ENCODE measurements at regions not wholly inside any gene's neighbourhood (a gene's known extent, or its start where the extent isn't known, plus 50 kb on each side); places are given as distances from the start of the nearest gene placed in this dataset.

DNA sequence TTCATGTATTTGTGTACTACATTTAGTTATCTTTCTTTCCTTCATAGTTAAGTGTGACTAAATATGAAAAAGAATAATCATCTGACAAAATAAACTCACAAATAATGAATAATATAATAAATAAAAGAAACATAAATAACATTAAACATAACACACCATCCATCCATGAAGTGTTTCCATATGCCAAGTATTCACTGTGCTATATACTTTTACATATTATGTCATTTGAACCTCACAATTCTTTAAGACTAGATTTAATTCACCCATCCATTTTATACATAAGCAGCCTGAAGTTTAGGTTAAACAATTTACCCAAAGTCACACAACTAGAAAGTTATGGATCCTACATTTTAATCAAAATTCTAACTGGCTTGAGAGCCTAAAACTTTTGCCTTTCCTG, 549.4 kb upstream of the HS3ST5 start:
- no peak overlapping the region for H3K27ac ChIP-seq (ENCODE audit: low read depth, low read length, poor library complexity, severe bottlenecking)
- no peaks in the 10 kb centered on the region for H3F3A ChIP-seq (ENCODE audit: insufficient read depth, low read length)
- no peak for TF ChIP-seq EZH2 (IDR thresholded peaks at IDR 0.05; ENCODE audit: borderline replicate concordance, low read length)
- TF ChIP-seq, protein P1, sequence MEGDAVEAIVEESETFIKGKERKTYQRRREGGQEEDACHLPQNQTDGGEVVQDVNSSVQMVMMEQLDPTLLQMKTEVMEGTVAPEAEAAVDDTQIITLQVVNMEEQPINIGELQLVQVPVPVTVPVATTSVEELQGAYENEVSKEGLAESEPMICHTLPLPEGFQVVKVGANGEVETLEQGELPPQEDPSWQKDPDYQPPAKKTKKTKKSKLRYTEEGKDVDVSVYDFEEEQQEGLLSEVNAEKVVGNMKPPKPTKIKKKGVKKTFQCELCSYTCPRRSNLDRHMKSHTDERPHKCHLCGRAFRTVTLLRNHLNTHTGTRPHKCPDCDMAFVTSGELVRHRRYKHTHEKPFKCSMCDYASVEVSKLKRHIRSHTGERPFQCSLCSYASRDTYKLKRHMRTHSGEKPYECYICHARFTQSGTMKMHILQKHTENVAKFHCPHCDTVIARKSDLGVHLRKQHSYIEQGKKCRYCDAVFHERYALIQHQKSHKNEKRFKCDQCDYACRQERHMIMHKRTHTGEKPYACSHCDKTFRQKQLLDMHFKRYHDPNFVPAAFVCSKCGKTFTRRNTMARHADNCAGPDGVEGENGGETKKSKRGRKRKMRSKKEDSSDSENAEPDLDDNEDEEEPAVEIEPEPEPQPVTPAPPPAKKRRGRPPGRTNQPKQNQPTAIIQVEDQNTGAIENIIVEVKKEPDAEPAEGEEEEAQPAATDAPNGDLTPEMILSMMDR (IDR thresholded peaks at IDR 0.05; ENCODE audit: low read length) = no peak
- H3K9me3 ChIP-seq (ENCODE audit: low read length) = no peaks in the 10 kb centered on the region
- no peaks in the 10 kb centered on the region for H3K79me2 ChIP-seq (ENCODE audit: insufficient read depth, low read length)
- H4K20me1 ChIP-seq (ENCODE audit: insufficient read depth, low read length) = no peaks in the 10 kb centered on the region
- no peak overlapping the region for H3K4me3 ChIP-seq (ENCODE audit: low read depth, low read length, poor library complexity, severe bottlenecking)
- no peak overlapping the region for H2AFZ ChIP-seq (ENCODE audit: low read length)
- H3K9ac ChIP-seq (ENCODE audit: low read length) = no peak overlapping the region
- H3K27me3 ChIP-seq (ENCODE audit: insufficient read depth, low read length) = no peaks in the 10 kb centered on the region
- H3K9me2 ChIP-seq (ENCODE audit: low read depth, low read length) = no peaks in the 10 kb centered on the region
- no peaks in the 10 kb centered on the region for H3K36me3 ChIP-seq (ENCODE audit: insufficient read depth, low read length)
- H3K4me2 ChIP-seq (ENCODE audit: low read length) = no peak overlapping the region
- H3K4me1 ChIP-seq (ENCODE audit: insufficient read depth, low read length, severe bottlenecking) = no peaks in the 10 kb centered on the region

DNA sequence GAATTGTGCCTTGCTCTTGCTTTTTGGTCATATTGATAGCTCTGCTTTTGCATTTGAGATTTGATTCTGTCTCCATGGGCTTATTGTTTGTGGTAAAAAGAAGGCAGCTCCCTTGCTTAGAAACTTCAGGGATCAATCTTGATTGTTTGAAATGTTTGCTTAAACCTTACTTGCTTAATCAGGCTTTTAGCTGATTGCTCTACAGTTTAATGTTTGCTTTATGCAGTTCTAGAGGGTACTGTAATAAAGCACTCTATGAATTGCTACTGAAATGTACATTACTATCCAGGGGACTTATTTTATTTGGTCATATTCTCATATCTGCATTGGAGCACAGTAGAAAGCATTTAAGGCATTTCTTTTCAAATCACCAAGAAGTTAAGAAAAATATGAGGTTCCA, 545.4 kb upstream of the HS3ST5 start:
- H3K9me3 ChIP-seq (ENCODE audit: low read length) = no peaks in the 10 kb centered on the region
- H3K4me2 ChIP-seq (ENCODE audit: low read length) = no peak overlapping the region
- H3K9ac ChIP-seq (ENCODE audit: low read length) = no peak overlapping the region
- H3K27me3 ChIP-seq (ENCODE audit: insufficient read depth, low read length) = no peaks in the 10 kb centered on the region
- H3K36me3 ChIP-seq (ENCODE audit: insufficient read depth, low read length) = no peaks in the 10 kb centered on the region
- no peaks in the 10 kb centered on the region for H3K79me2 ChIP-seq (ENCODE audit: insufficient read depth, low read length)
- H3F3A ChIP-seq (ENCODE audit: insufficient read depth, low read length) = no peaks in the 10 kb centered on the region
- H3K27ac ChIP-seq (ENCODE audit: low read depth, low read length, poor library complexity, severe bottlenecking) = no peak overlapping the region
- no peaks in the 10 kb centered on the region for H3K9me2 ChIP-seq (ENCODE audit: low read depth, low read length)
- no peak overlapping the region for H3K4me3 ChIP-seq (ENCODE audit: low read depth, low read length, poor library complexity, severe bottlenecking)
- H3K4me1 ChIP-seq (ENCODE audit: insufficient read depth, low read length, severe bottlenecking) = no peaks in the 10 kb centered on the region
- no peak for TF ChIP-seq EZH2 (IDR thresholded peaks at IDR 0.05; ENCODE audit: borderline replicate concordance, low read length)
- no peak overlapping the region for H2AFZ ChIP-seq (ENCODE audit: low read length)
- H4K20me1 ChIP-seq (ENCODE audit: insufficient read depth, low read length) = no peaks in the 10 kb centered on the region

DNA sequence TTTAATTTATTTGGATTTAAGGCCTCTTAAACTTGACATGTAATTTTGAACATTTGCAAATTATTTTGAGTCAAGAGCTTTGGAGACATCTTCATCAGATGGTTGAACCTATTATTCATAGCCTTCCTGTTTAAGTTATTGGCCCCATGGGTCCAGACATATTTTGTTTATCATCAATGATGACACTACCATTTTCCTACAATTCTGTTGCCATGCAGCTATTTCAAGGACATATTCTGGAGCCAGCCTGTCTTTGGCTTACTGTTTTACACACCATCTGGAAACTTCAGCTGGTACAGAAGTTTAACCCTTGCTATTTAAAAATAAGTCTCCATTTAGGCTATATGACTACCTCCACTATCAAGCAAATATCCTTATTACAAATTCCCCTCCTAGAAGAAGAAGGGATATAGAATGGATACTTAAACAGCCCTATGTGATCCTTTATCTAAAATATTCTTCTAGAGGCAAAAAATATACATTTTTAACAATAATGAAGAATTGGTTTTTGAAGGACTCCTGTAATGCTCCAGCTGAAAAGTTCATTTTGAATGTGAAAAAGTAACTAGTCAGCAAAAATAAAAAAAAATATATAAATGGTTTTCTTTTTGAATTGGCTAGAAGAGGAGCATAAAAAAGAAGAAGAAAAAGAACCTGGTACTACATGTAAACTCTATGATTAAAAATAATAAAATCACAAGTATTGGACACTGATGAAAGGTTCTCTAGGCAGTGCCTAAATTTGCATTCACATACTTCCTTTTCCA, 544.0 kb upstream of the HS3ST5 start:
- Histone ChIP-seq H3K79me2 (ENCODE audit: insufficient read depth, low read length) (no peaks in the 10 kb centered on the region), H4K20me1 (ENCODE audit: insufficient read depth, low read length) (no peaks in the 10 kb centered on the region), H3K27me3 (ENCODE audit: insufficient read depth, low read length) (no peaks in the 10 kb centered on the region), H3K9me3 (ENCODE audit: low read length) (no peaks in the 10 kb centered on the region), H3K4me1 (ENCODE audit: insufficient read depth, low read length, severe bottlenecking) (no peaks in the 10 kb centered on the region), H3K36me3 (ENCODE audit: insufficient read depth, low read length) (no peaks in the 10 kb centered on the region), H3F3A (ENCODE audit: insufficient read depth, low read length) (no peaks in the 10 kb centered on the region), H2AFZ (ENCODE audit: low read length) (no peak overlapping the region), H3K4me3 (ENCODE audit: low read depth, low read length, poor library complexity, severe bottlenecking) (no peak overlapping the region), H3K4me2 (ENCODE audit: low read length) (no peak overlapping the region), H3K9ac (ENCODE audit: low read length) (no peak overlapping the region), H3K27ac (ENCODE audit: low read depth, low read length, poor library complexity, severe bottlenecking) (no peak overlapping the region), H3K9me2 (ENCODE audit: low read depth, low read length) (no peaks in the 10 kb centered on the region)
- no peak for TF ChIP-seq EZH2 (IDR thresholded peaks at IDR 0.05; ENCODE audit: borderline replicate concordance, low read length)
- TF ChIP-seq, protein P1 (IDR thresholded peaks at IDR 0.05; ENCODE audit: low read length) = no peak

DNA sequence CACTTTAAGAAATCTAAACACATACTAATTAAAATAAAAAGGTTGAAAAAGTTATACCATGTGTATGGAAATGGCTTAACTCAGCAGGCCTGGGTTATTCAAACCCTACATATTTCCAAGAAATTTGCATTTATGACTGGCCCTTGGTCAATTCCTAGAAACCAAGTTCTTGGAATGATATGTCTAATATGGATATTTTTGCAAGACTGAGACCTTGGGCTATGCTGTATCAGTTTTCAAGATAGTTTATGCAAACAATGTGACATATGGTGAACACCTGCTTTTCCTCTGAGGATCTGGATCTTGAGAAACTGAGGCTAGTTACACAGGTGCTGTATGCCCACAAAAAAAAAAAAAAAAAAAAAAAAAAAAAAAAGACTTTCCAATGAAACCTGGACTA, 536.9 kb upstream of the HS3ST5 start:
- no peaks in the 10 kb centered on the region for H4K20me1 ChIP-seq (ENCODE audit: insufficient read depth, low read length)
- TF ChIP-seq, protein P1 (IDR thresholded peaks at IDR 0.05; ENCODE audit: low read length) = no peak
- no peak for TF ChIP-seq EZH2 (IDR thresholded peaks at IDR 0.05; ENCODE audit: borderline replicate concordance, low read length)
- no peaks in the 10 kb centered on the region for H3K4me1 ChIP-seq (ENCODE audit: insufficient read depth, low read length, severe bottlenecking)
- H3K4me3 ChIP-seq (ENCODE audit: low read depth, low read length, poor library complexity, severe bottlenecking) = no peak overlapping the region
- no peaks in the 10 kb centered on the region for H3K79me2 ChIP-seq (ENCODE audit: insufficient read depth, low read length)
- H3F3A ChIP-seq (ENCODE audit: insufficient read depth, low read length) = no peaks in the 10 kb centered on the region
- H3K27ac ChIP-seq (ENCODE audit: low read depth, low read length, poor library complexity, severe bottlenecking) = no peak overlapping the region
- H3K27me3 ChIP-seq (ENCODE audit: insufficient read depth, low read length) = no peaks in the 10 kb centered on the region
- no peaks in the 10 kb centered on the region for H3K9me3 ChIP-seq (ENCODE audit: low read length)
- H3K36me3 ChIP-seq (ENCODE audit: insufficient read depth, low read length) = no peaks in the 10 kb centered on the region
- H3K4me2 ChIP-seq (ENCODE audit: low read length) = no peak overlapping the region
- H2AFZ ChIP-seq (ENCODE audit: low read length) = no peak overlapping the region
- no peak overlapping the region for H3K9ac ChIP-seq (ENCODE audit: low read length)
- H3K9me2 ChIP-seq (ENCODE audit: low read depth, low read length) = no peaks in the 10 kb centered on the region

All from OCI-LY1 (cell line).